A549 (cell line): ENCODE measurements at regions not wholly inside any gene's neighbourhood (a gene's known extent, or its start where the extent isn't known, plus 50 kb on each side); places are given as distances from the start of the nearest gene placed in this dataset.

Source experiments
- ATAC-seq, 2 experiments: fragments of 200-7000 bp in 1 of 2; fragments of >200 bp in 1 of 2; cut with Nextera tagmentation in 1 of 2; cut with Tn5 transposase in 1 of 2; 3 replicates each; pipeline versions ENCODE4 v1.8.0 to v1.9.1; 2018 to 2020; ENCODE audit warnings: mild to moderate bottlenecking in 1 of 2, moderate library complexity in 1 of 2
- CTCF ChIA-PET: fragments of 300-600 bp; sonication (Branson Sonifier 250); formaldehyde crosslinking; extraction: SDS; loops from one replicate; lab custom pipeline; 2021; ENCODE audit warnings: antibody characterized with exemption, inconsistent platforms; lab: Yijun Ruan, JAX
- POLR2A ChIA-PET: fragments of 350-600 bp; formaldehyde crosslinking; extraction: SDS; loops from one replicate; lab custom pipeline; 2021; ENCODE audit warnings: antibody characterized with exemption, inconsistent platforms; lab: Yijun Ruan, JAX
- DNase-seq, 2 experiments: peaks; one replicate each; pipeline versions ENCODE4 v3.0.0 to v3.0.0-alpha.2; 2011 to 2016; ENCODE audit warnings: low read depth in 1 of 2, low spot score in 1 of 2
- FAIRE-seq: peaks from 2 replicates; lab custom pipeline; 2011; peaks lifted over from hg19 to GRCh38; lab: Jason Lieb, UNC
- H3K27ac ChIP-seq, 2 experiments: fragments of >200 bp; sonication (Bioruptor Twin); formaldehyde crosslinking; 3 replicates each; pipeline ENCODE4 v1.5.1; 2016 to 2017
- H3K4me1 ChIP-seq: fragments of >200 bp; sonication (Bioruptor Twin); formaldehyde crosslinking; 3 replicates; pipeline ENCODE4 v1.6.1; 2016
- H3K4me2 ChIP-seq: fragments of >200 bp; sonication (Bioruptor Twin); formaldehyde crosslinking; 3 replicates; pipeline ENCODE4 v1.6.1; 2016
- H3K4me3 ChIP-seq: fragments of >200 bp; sonication (Bioruptor Twin); formaldehyde crosslinking; 3 replicates; pipeline ENCODE4 v1.5.1; 2016
- H3K9me3 ChIP-seq: fragments of >200 bp; sonication (Bioruptor Twin); formaldehyde crosslinking; 3 replicates; pipeline ENCODE4 v1.6.1; 2016
- CBX8 ChIP-seq: fragments of 200-600 bp; sonication (generic); IDR thresholded peaks from 2 replicates; pipeline ENCODE4 v1.6.1; 2016
- CHD2 ChIP-seq: fragments of 150-350 bp; IDR thresholded peaks from 2 replicates; pipeline ENCODE4 v1.6.1; 2014; ENCODE audit warnings: low read length; ENCODE audit not compliant: partially characterized antibody
- EHF ChIP-seq: fragments of 250-450 bp; sonication (Bioruptor Pico); IDR thresholded peaks from 2 replicates; pipeline ENCODE4 v1.5.0; 2020; ENCODE audit warnings: mild to moderate bottlenecking
- EHMT2 ChIP-seq: fragments of 200-600 bp; sonication (generic); IDR thresholded peaks from 2 replicates; pipeline ENCODE4 v1.6.1; 2016; ENCODE audit warnings: antibody characterized with exemption, low read depth, mild to moderate bottlenecking, moderate library complexity
- GATA3 ChIP-seq: IDR thresholded peaks from 2 replicates; pipeline ENCODE4 v1.6.1; 2012; ENCODE audit warnings: borderline replicate concordance
- HEYL ChIP-seq: fragments of 250-450 bp; sonication (Bioruptor Pico); IDR thresholded peaks from 2 replicates; pipeline ENCODE4 v1.8.0; 2021; ENCODE audit warnings: mild to moderate bottlenecking, moderate library complexity
- KDM1A ChIP-seq: fragments of 200-600 bp; sonication (generic); IDR thresholded peaks from 2 replicates; pipeline ENCODE4 v1.6.1; 2016; ENCODE audit warnings: low read depth, mild to moderate bottlenecking
- MAFK ChIP-seq: fragments of 450-650 bp; IDR thresholded peaks from 2 replicates; pipeline ENCODE4 v1.6.1; 2014; ENCODE audit not compliant: partially characterized antibody
- MAZ ChIP-seq: fragments of 150-350 bp; IDR thresholded peaks from 2 replicates; pipeline ENCODE4 v1.6.1; 2014; ENCODE audit warnings: antibody characterized with exemption, low read depth, low read length, borderline replicate concordance
- MYC ChIP-seq: IDR thresholded peaks from 2 replicates; pipeline ENCODE4 v1.6.1; 2012; ENCODE audit warnings: mild to moderate bottlenecking, inconsistent platforms, low read length, improper control_type of control experiment, borderline replicate concordance
- NFE2L2 ChIP-seq: fragments of 150-350 bp; conservative IDR thresholded peaks from 2 replicates; pipeline ENCODE4 v1.6.1; 2014; ENCODE audit warnings: low read length
- NPAS2 ChIP-seq: fragments of 250-450 bp; sonication (Bioruptor Pico); IDR thresholded peaks from 2 replicates; pipeline ENCODE4 v1.8.0; 2022; ENCODE audit warnings: mild to moderate bottlenecking, moderate library complexity, borderline replicate concordance
- PHF8 ChIP-seq: fragments of 200-600 bp; sonication (generic); IDR thresholded peaks from 2 replicates; pipeline ENCODE4 v1.6.1; 2016; ENCODE audit warnings: low read depth, mild to moderate bottlenecking, antibody characterized with exemption, moderate library complexity, borderline replicate concordance
- POLR2AphosphoS2 ChIP-seq: conservative IDR thresholded peaks from 2 replicates; pipeline ENCODE4 v1.6.1; 2012; ENCODE audit warnings: low read length, improper control_type of control experiment, inconsistent platforms
- RAD21 ChIP-seq, 2 experiments: fragments of >200 bp in 1 of 2; sonication (Bioruptor Twin) in 1 of 2; formaldehyde crosslinking in 1 of 2; IDR thresholded peaks in 1 of 2; conservative IDR thresholded peaks in 1 of 2; 2 replicates in 1 of 2; 3 replicates in 1 of 2; pipeline ENCODE4 v1.6.1; 2012 to 2018; ENCODE audit warnings: inconsistent platforms in 1 of 2
- RARB ChIP-seq: fragments of 250-450 bp; sonication (Bioruptor Pico); IDR thresholded peaks from 2 replicates; pipeline ENCODE4 v1.8.0; 2021; ENCODE audit warnings: mild to moderate bottlenecking, moderate library complexity
- SMC3 ChIP-seq: fragments of >200 bp; sonication (Bioruptor Twin); formaldehyde crosslinking; IDR thresholded peaks from 3 replicates; pipeline ENCODE4 v1.6.1; 2018; ENCODE audit warnings: inconsistent platforms
- WGBS: methylation state at CpG from one replicate; pipeline ENCODE4 v1.1.6; 2017; ENCODE audit errors: missing lambda C conversion rate; 5-methylcytosine and 5-hydroxymethylcytosine counted together
- TF ChIP-seq, protein P1 (sequence below): IDR thresholded peaks from 2 replicates; pipeline ENCODE4 v1.6.1; 2012
- TF ChIP-seq, protein P2 (sequence below): fragments of 200-600 bp; sonication (generic); IDR thresholded peaks from 2 replicates; pipeline ENCODE4 v1.6.1; 2016; ENCODE audit warnings: antibody characterized with exemption, mild to moderate bottlenecking, moderate library complexity
- TF ChIP-seq, protein P3 (sequence below): fragments of >200 bp; sonication (Bioruptor Twin); formaldehyde crosslinking; IDR thresholded peaks from 3 replicates; pipeline ENCODE4 v1.5.1; 2016

DNA sequence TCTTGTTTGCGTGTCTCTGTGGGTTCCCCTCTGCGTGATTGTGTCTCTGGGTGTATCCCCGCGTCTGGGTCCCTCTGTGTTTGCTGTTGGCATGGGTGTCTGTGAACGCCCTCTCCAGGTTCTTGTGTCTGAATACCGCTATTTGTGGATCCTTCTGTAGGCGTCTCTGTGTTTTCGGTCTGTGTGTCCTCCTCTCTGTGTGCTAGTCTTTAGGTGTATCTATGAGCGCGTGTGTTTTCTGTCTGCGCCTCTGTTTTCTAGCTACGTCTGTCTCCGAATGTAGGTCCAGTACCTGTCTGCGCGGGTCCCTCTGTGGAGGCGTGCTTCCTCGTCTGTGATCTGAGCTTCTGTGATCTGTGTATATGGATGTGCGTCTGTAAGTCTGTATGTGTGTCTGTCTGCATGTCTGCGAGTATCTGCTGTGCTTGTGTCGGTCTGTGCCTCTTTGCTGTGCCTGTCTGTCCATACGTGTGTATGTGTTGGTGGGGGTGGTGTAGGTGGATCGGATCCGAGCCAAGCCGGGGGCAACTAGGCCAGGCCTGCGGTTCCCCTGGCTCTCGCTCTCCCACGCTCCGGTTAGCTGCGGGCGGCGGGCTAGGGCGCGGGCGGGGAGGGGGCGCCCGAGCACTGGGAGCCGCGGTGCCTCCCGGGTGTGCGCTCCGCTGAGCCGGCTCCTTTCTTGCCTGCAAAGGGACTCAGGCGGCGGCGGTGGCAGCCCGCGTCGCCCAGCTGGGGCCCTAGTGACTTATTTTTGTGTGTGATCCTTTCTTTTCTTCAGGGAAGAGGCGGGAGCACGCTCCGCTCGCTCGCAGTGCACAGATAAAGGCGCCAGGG lies 105.3 kb upstream of the E2F8 start:
- DNase-seq (peak; percentile 7 to 21), ATAC-seq (peak; percentile 35 to 60; a peak in 4 of 6 replicates), FAIRE-seq (no peak)
- H3K4me1 ChIP-seq, result peaks cover 14% of the 10 kb centered on the region
- H3K4me2 ChIP-seq, result peak overlapping the region; percentile 72
- no peaks in the 10 kb centered on the region for H3K9me3 ChIP-seq
- no peak for TF ChIP-seq POLR2AphosphoS2
- 0 out of 5 replicates have a peak, but pooled peaks of 1 of the 2 experiments have one; percentile 15 for TF ChIP-seq RAD21 (conservative IDR thresholded peaks at IDR 0.05 in 1 of 2, IDR thresholded peaks at IDR 0.05 in 1 of 2)
- H3K4me3 ChIP-seq, result peak overlapping the region; percentile 38
- WGBS, result 10% methylated on average over 38 of the region's 54 CpGs
- POLR2A ChIA-PET, result no interaction called here
- CTCF ChIA-PET, result interaction anchor here (0.7 to 1.8 kb wide), 7 partner anchors 9 to 275 kb away, joined by 3 to 6 read pairs (median 3); no protein-coding TSS in a partner anchor
- H3K27ac ChIP-seq, result no peak overlapping the region

DNA sequence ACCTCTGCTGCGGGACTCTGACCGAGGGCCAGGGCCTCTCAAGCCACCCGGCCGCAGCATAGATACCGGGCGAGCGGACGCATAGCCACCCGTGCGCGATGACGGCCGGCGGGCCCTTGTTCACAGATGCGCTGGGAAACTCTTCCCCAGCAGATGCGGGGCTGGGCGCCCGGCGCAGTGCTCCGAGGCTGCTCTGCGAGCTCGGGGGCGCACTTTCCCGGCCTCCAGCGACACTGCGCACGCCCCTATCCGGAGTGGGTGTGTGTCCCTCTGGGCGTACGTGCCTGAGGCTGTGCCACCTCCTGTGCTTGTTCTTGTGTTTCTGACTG lies 104.7 kb upstream of the E2F8 start:
- Histone ChIP-seq H3K4me2 (peak overlapping the region; percentile 72), H3K27ac (no peak overlapping the region), H3K4me3 (peak overlapping the region; percentile 38), H3K9me3 (no peaks in the 10 kb centered on the region), H3K4me1 (peaks cover 14% of the 10 kb centered on the region)
- FAIRE-seq, result no peak
- POLR2A ChIA-PET, result no interaction called here
- DNase-seq, result peak in 1 of 2 experiments; percentile 2
- CTCF ChIA-PET, result interaction anchor here (1.5 kb wide), 1 partner anchor 275 kb away, joined by 3 read pairs; no protein-coding TSS in a partner anchor
- ATAC-seq, result peak; percentile 46 to 65; a peak in 5 of 6 replicates
- no peak for TF ChIP-seq CBX8
- TF ChIP-seq MYC, result no peak
- TF ChIP-seq EHMT2, result no peak
- no peak for TF ChIP-seq POLR2AphosphoS2
- TF ChIP-seq, all 56 proteins: peak for 0
- 24% methylated on average over 5 of the region's 30 CpGs for WGBS

DNA sequence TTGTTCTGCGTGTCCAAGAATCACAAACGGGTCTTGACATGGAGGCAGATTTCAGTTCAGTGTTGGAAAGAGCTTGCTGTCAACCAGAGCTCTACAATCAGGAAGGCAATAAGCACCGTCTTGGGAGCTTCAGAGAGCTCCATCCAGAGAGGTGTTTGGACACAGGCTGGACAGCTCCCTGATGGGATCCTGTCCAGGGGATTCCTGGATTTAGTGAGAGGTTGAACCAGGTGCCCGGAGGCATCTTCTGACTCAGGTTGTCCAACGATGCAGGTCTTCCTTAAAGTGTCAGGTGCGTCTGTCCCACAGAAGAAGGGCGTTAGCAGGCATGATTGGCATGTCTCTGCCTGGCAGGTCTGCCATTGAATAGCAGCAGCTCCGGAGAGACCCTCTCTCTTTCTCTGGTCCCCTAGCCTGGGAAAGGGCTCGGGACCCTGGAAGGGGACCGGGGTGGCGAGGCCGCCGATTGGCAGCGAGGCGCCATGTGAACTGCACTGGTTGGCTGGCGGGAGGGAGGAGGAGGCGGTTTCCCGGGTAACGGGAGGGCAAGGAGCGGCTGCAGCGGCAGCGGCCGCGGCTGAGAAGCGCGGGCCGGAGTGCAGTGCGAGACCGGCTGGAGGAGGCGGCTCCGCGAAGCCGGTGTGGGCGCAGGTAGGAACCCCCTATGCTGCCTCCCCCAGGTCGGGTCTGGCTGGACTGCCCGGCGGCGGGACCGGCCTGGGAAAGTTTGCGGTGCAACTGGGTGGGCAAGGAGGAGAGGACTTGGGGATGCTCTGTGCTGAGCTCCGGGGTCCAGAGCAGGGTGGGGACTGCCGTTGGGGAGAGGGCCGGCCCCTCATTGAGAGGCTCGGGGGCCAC lies 104.1 kb upstream of the E2F8 start:
- ChIA-PET CTCF (interaction anchor here (1.1 to 1.4 kb wide), 2 partner anchors 212 to 558 kb away, joined by 3 read pairs; no protein-coding TSS in a partner anchor), POLR2A (no interaction called here)
- Histone ChIP-seq H3K9me3 (no peaks in the 10 kb centered on the region), H3K4me2 (peak overlapping the region; percentile 72), H3K27ac (no peak overlapping the region), H3K4me1 (peaks cover 14% of the 10 kb centered on the region), H3K4me3 (peak overlapping the region; percentile 38)
- TF ChIP-seq, protein P1, sequence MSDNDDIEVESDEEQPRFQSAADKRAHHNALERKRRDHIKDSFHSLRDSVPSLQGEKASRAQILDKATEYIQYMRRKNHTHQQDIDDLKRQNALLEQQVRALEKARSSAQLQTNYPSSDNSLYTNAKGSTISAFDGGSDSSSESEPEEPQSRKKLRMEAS, result no peak
- TF ChIP-seq MAZ (no peak), RAD21 (conservative IDR thresholded peaks at IDR 0.05 in 1 of 2, IDR thresholded peaks at IDR 0.05 in 1 of 2) (no peak), HEYL (CRISPR knock-in tag) (no peak), GATA3 (no peak)
- TF ChIP-seq, protein P2, sequence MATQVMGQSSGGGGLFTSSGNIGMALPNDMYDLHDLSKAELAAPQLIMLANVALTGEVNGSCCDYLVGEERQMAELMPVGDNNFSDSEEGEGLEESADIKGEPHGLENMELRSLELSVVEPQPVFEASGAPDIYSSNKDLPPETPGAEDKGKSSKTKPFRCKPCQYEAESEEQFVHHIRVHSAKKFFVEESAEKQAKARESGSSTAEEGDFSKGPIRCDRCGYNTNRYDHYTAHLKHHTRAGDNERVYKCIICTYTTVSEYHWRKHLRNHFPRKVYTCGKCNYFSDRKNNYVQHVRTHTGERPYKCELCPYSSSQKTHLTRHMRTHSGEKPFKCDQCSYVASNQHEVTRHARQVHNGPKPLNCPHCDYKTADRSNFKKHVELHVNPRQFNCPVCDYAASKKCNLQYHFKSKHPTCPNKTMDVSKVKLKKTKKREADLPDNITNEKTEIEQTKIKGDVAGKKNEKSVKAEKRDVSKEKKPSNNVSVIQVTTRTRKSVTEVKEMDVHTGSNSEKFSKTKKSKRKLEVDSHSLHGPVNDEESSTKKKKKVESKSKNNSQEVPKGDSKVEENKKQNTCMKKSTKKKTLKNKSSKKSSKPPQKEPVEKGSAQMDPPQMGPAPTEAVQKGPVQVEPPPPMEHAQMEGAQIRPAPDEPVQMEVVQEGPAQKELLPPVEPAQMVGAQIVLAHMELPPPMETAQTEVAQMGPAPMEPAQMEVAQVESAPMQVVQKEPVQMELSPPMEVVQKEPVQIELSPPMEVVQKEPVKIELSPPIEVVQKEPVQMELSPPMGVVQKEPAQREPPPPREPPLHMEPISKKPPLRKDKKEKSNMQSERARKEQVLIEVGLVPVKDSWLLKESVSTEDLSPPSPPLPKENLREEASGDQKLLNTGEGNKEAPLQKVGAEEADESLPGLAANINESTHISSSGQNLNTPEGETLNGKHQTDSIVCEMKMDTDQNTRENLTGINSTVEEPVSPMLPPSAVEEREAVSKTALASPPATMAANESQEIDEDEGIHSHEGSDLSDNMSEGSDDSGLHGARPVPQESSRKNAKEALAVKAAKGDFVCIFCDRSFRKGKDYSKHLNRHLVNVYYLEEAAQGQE, result peak; percentile 41; the same call in 1 of the 2 replicates
- no peak for FAIRE-seq
- peak; percentile 10 to 28 for DNase-seq
- 25% methylated on average over 20 of the region's 44 CpGs for WGBS
- peak; percentile 44 to 77; a peak in 4 of 6 replicates for ATAC-seq

DNA sequence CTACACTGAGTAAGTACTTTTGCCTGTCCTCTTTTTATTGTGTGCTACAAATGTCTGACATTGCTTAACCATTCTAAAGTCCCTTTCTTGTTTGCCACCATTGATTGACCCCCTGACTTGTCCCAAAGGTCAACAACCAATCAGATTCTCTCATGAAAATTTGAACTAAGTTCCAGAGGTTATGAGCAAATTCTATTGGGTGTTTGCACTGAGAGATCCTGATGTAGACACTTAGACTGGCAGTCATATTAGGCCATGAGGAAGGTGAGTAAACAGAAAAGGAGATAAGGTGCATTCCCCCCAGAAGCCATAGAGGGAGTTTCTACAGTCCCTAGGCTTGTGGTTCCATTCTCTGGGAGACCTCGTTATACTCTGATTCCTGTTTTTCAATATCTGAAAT lies 101.3 kb upstream of the E2F8 start:
- H3K9me3 ChIP-seq, result no peaks in the 10 kb centered on the region
- ChIA-PET POLR2A (no interaction called here), CTCF (no interaction called here)
- H3K27ac ChIP-seq, result no peak overlapping the region
- peaks cover 14% of the 10 kb centered on the region for H3K4me1 ChIP-seq
- no peak overlapping the region for H3K4me2 ChIP-seq
- DNase-seq (no peak), FAIRE-seq (no peak), ATAC-seq (no peak)
- 4% methylated on average over 1 of the region's 1 CpG for WGBS
- no peak for TF ChIP-seq NFE2L2
- TF ChIP-seq, protein P3, sequence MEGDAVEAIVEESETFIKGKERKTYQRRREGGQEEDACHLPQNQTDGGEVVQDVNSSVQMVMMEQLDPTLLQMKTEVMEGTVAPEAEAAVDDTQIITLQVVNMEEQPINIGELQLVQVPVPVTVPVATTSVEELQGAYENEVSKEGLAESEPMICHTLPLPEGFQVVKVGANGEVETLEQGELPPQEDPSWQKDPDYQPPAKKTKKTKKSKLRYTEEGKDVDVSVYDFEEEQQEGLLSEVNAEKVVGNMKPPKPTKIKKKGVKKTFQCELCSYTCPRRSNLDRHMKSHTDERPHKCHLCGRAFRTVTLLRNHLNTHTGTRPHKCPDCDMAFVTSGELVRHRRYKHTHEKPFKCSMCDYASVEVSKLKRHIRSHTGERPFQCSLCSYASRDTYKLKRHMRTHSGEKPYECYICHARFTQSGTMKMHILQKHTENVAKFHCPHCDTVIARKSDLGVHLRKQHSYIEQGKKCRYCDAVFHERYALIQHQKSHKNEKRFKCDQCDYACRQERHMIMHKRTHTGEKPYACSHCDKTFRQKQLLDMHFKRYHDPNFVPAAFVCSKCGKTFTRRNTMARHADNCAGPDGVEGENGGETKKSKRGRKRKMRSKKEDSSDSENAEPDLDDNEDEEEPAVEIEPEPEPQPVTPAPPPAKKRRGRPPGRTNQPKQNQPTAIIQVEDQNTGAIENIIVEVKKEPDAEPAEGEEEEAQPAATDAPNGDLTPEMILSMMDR, result no peak
- TF ChIP-seq KDM1A, result no peak
- no peak for TF ChIP-seq EHF (CRISPR knock-in tag)
- no peak for TF ChIP-seq SMC3
- no peak for TF ChIP-seq MAFK
- TF ChIP-seq PHF8, result no peak
- no peak for TF ChIP-seq NPAS2 (CRISPR knock-in tag)
- TF ChIP-seq CHD2, result no peak
- TF ChIP-seq POLR2AphosphoS2, result no peak
- TF ChIP-seq RARB, result no peak
- H3K4me3 ChIP-seq, result no peak overlapping the region
